Neural progenitor cell (in vitro differentiated cells): ENCODE measurements at regions not wholly inside any gene's neighbourhood (a gene's known extent, or its start where the extent isn't known, plus 50 kb on each side); places are given as distances from the start of the nearest gene placed in this dataset.

ENCODE experiments used
- DNase-seq: peaks from one replicate; pipeline ENCODE4 v3.0.0-alpha.2; 2016; ENCODE audit warnings: low spot score
- H2AFZ ChIP-seq: fragments of 200-600 bp; sonication (generic); replicated peaks from 2 replicates; pipeline ENCODE4 v1.6.1; 2016; ENCODE audit warnings: antibody characterized with exemption
- H3F3A ChIP-seq: fragments of 200-600 bp; sonication (generic); 2 replicates; pipeline ENCODE4 v1.6.1; 2016; ENCODE audit warnings: antibody characterized with exemption, low read depth
- H3K27ac ChIP-seq: fragments of 200-600 bp; sonication (generic); 2 replicates; pipeline ENCODE4 v1.5.1; 2016; ENCODE audit warnings: mild to moderate bottlenecking
- H3K27me3 ChIP-seq: fragments of 200-600 bp; sonication (generic); 2 replicates; pipeline ENCODE4 v1.6.1; 2016; ENCODE audit warnings: mild to moderate bottlenecking, moderate library complexity
- H3K36me3 ChIP-seq: fragments of 200-600 bp; sonication (generic); 2 replicates; pipeline ENCODE4 v1.5.1; 2016
- H3K4me1 ChIP-seq: fragments of 200-600 bp; sonication (generic); 2 replicates; pipeline ENCODE4 v1.6.1; 2016; ENCODE audit warnings: mixed run types
- H3K4me2 ChIP-seq: fragments of 200-600 bp; sonication (generic); 2 replicates; pipeline ENCODE4 v1.6.1; 2016
- H3K4me3 ChIP-seq: fragments of 200-600 bp; sonication (generic); 2 replicates; pipeline ENCODE4 v1.5.1; 2016
- H3K79me2 ChIP-seq: fragments of 200-600 bp; sonication (generic); 2 replicates; pipeline ENCODE4 v1.6.1; 2016; ENCODE audit warnings: low read depth
- H3K9ac ChIP-seq: fragments of 200-600 bp; sonication (generic); 2 replicates; pipeline ENCODE4 v1.6.1; 2016
- H3K9me3 ChIP-seq: fragments of 200-600 bp; sonication (generic); 2 replicates; pipeline ENCODE4 v1.5.1; 2016; ENCODE audit warnings: low read depth
- H4K20me1 ChIP-seq: fragments of 200-600 bp; sonication (generic); 2 replicates; pipeline ENCODE4 v1.6.1; 2016; ENCODE audit warnings: low read depth
- H3K27ac Mint-ChIP-seq: 3 replicates; pipeline ENCODE4 v1.8.0; 2021; ENCODE audit warnings: mixed read lengths
- H3K27me3 Mint-ChIP-seq: 2 replicates; pipeline ENCODE4 v1.8.0; 2022; ENCODE audit warnings: low read depth, mild to moderate bottlenecking, inconsistent platforms, moderate library complexity, mixed read lengths; ENCODE audit not compliant: insufficient read depth
- H3K36me3 Mint-ChIP-seq: 3 replicates; pipeline ENCODE4 v1.8.0; 2021; ENCODE audit warnings: mixed read lengths
- H3K4me1 Mint-ChIP-seq: 3 replicates; pipeline ENCODE4 v1.8.0; 2021; ENCODE audit warnings: mixed read lengths
- H3K4me3 Mint-ChIP-seq: 3 replicates; pipeline ENCODE4 v1.8.0; 2021; ENCODE audit warnings: mild to moderate bottlenecking, moderate library complexity, mixed read lengths
- H3K9me3 Mint-ChIP-seq: 3 replicates; pipeline ENCODE4 v1.8.0; 2020; ENCODE audit warnings: mixed read lengths
- EZH2 ChIP-seq: fragments of 200-600 bp; sonication (generic); IDR thresholded peaks from 2 replicates; pipeline ENCODE4 v1.6.1; 2017; ENCODE audit warnings: antibody characterized with exemption, mild to moderate bottlenecking, moderate library complexity
- EZH2phosphoT487 ChIP-seq: fragments of 200-600 bp; sonication (generic); IDR thresholded peaks from 2 replicates; pipeline ENCODE4 v1.6.1; 2017; ENCODE audit warnings: antibody characterized with exemption
- TF ChIP-seq, protein P1 (sequence below): fragments of 200-600 bp; sonication (generic); IDR thresholded peaks from 2 replicates; pipeline ENCODE4 v1.5.1; 2017; ENCODE audit warnings: antibody characterized with exemption, mild to moderate bottlenecking

DNA sequence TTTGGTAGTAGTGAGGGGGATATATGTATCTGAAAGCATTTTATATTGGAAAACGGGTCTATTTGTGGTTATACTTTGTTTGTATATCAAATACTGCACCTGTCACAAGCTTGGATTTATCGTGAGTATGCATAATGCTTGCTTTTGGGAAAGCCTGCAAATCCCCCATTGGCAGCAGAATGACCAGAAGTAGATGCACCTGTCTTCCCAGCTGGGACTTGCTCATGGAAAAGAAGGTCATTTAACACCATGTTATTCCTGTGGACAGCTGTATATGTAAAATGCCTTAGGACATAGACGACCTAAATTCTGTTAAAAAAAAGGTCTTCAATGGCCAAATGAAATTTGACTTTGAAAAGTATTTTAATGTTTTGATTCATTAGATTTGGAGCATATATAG lies 599.4 kb downstream of the XIRP2 start:
- Histone ChIP-seq H3K79me2 (no peaks in the 10 kb centered on the region), H3K27ac (no peak overlapping the region), H2AFZ (no peak overlapping the region), H3K4me2 (no peak overlapping the region), H3K9me3 (no peaks in the 10 kb centered on the region), H3K36me3 (no peaks in the 10 kb centered on the region), H3F3A (peaks cover 12% of the 10 kb centered on the region), H3K9ac (no peak overlapping the region), H3K4me3 (no peak overlapping the region), H4K20me1 (no peaks in the 10 kb centered on the region), H3K27me3 (no peaks in the 10 kb centered on the region), H3K4me1 (peaks cover 9% of the 10 kb centered on the region)
- Mint-ChIP-seq H3K4me1 (no peaks in the 10 kb centered on the region), H3K9me3 (no peaks in the 10 kb centered on the region), H3K4me3 (no peak overlapping the region), H3K27me3 (no peaks in the 10 kb centered on the region), H3K36me3 (no peaks in the 10 kb centered on the region), H3K27ac (no peak overlapping the region)
- no peak for TF ChIP-seq EZH2
- DNase-seq: no peak

DNA sequence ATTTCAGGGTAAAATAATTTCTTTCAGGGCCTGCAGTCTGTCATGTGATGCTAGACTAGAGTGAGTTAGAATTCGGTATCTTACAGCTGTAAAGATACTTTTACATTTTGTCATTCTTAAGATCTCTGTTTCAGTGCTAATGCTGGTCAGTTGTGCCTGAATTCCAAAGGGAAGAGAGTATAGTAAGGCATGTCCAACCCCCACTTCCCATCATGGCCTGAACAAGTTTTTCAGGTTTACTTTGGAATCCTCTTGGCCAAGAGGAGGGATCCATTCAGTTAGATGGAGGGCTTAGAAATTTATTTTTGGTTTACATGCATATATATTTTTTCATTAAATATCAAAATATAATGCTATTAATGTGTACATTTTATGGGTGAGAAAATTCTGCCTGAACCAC lies 596.6 kb downstream of the XIRP2 start:
- Histone ChIP-seq H3K9me3 (no peaks in the 10 kb centered on the region), H3K4me2 (no peak overlapping the region), H3K4me3 (no peak overlapping the region)

DNA sequence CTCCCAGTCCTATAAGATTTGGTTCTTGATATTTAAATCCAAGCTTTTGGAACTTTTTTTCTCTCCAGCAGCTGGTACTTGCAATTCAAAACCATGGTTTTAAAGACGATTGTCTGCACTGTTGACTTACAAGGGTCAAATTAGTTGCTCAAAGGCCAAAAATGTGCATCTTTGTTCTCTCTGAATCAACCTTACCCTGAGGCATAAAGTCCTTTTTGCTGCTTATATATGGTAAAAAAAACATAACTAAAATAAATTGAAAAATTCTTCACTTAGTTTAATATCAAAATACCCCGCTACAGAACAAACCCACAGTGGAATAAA lies 592.7 kb downstream of the XIRP2 start:
- Mint-ChIP-seq H3K4me3 (no peak overlapping the region), H3K4me1 (peaks cover 20% of the 10 kb centered on the region), H3K9me3 (no peaks in the 10 kb centered on the region), H3K27ac (no peak overlapping the region), H3K27me3 (no peaks in the 10 kb centered on the region), H3K36me3 (no peaks in the 10 kb centered on the region)
- no peak overlapping the region for H2AFZ ChIP-seq
- no peaks in the 10 kb centered on the region for H3K9me3 ChIP-seq
- H3K79me2 ChIP-seq: no peaks in the 10 kb centered on the region
- peak; percentile 17 for DNase-seq
- no peak for TF ChIP-seq EZH2phosphoT487
- TF ChIP-seq, protein P1, sequence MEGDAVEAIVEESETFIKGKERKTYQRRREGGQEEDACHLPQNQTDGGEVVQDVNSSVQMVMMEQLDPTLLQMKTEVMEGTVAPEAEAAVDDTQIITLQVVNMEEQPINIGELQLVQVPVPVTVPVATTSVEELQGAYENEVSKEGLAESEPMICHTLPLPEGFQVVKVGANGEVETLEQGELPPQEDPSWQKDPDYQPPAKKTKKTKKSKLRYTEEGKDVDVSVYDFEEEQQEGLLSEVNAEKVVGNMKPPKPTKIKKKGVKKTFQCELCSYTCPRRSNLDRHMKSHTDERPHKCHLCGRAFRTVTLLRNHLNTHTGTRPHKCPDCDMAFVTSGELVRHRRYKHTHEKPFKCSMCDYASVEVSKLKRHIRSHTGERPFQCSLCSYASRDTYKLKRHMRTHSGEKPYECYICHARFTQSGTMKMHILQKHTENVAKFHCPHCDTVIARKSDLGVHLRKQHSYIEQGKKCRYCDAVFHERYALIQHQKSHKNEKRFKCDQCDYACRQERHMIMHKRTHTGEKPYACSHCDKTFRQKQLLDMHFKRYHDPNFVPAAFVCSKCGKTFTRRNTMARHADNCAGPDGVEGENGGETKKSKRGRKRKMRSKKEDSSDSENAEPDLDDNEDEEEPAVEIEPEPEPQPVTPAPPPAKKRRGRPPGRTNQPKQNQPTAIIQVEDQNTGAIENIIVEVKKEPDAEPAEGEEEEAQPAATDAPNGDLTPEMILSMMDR: no peak
- no peak for TF ChIP-seq EZH2
- H3F3A ChIP-seq: peaks cover 5% of the 10 kb centered on the region
- no peak overlapping the region for H3K9ac ChIP-seq
- H3K36me3 ChIP-seq: no peaks in the 10 kb centered on the region
- H3K4me2 ChIP-seq: no peak overlapping the region
- peaks cover 25% of the 10 kb centered on the region for H3K4me1 ChIP-seq
- no peaks in the 10 kb centered on the region for H3K27me3 ChIP-seq
- no peak overlapping the region for H3K27ac ChIP-seq
- H3K4me3 ChIP-seq: no peak overlapping the region
- no peaks in the 10 kb centered on the region for H4K20me1 ChIP-seq

More for the DNA sequence above, 596.6 kb downstream of the XIRP2 start:
- Histone ChIP-seq H3F3A (peaks cover 12% of the 10 kb centered on the region), H4K20me1 (no peaks in the 10 kb centered on the region), H3K79me2 (no peaks in the 10 kb centered on the region), H3K27ac (peak overlapping the region; percentile 13), H3K27me3 (no peaks in the 10 kb centered on the region), H3K36me3 (no peaks in the 10 kb centered on the region), H2AFZ (no peak overlapping the region), H3K9ac (no peak overlapping the region), H3K4me1 (peaks cover 26% of the 10 kb centered on the region)
- no peak for TF ChIP-seq EZH2phosphoT487
- no peak for TF ChIP-seq EZH2
- TF ChIP-seq, protein P1: no peak
- H3K9me3 Mint-ChIP-seq: no peaks in the 10 kb centered on the region
- H3K27me3 Mint-ChIP-seq: no peaks in the 10 kb centered on the region
- no peak for DNase-seq
- no peak overlapping the region for H3K4me3 Mint-ChIP-seq
- peaks cover 11% of the 10 kb centered on the region for H3K4me1 Mint-ChIP-seq
- no peak overlapping the region for H3K27ac Mint-ChIP-seq
- H3K36me3 Mint-ChIP-seq: no peaks in the 10 kb centered on the region

DNA sequence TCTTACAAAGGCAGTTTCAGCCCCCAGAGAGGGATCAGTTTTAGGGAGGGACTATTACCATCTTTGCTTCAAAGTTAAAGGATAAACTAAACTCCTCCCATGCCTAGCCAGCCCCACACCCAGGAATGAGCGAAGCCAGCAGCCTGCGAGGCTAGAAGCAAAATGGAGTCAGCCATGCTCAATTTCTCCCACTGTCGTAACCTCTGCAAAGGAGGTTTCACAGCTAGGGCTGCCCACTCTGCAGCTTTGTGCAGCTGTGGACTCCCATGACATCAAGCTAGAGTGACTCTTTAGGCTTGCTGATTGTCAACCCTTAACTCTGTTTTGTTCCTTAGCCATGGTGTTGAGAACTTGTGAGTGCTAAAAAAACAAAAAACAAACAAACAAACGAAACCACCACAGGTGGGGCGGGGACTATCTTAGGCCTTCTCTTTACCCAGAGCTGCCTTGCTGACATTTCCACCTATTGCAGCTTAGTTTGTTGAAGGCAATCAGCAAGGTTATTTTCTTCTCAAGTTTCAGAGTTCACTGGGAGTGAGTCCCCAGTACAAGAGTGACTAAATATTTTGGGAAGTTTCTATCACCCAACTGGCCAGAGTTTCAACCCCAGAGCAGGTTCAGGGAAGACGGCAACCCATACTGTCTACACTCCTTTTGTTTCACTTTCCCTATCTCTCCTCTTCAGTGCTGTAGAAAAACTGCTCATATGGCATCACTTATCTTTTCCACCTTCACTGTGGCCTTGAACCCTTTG lies 592.1 kb downstream of the XIRP2 start:
- Histone ChIP-seq H2AFZ (peak overlapping the region; percentile 23), H3K4me1 (peaks cover 30% of the 10 kb centered on the region), H3F3A (peaks cover 5% of the 10 kb centered on the region), H3K4me3 (no peak overlapping the region), H3K4me2 (no peak overlapping the region), H3K27ac (no peak overlapping the region), H3K9me3 (no peaks in the 10 kb centered on the region), H3K36me3 (no peaks in the 10 kb centered on the region), H3K27me3 (no peaks in the 10 kb centered on the region), H4K20me1 (no peaks in the 10 kb centered on the region), H3K9ac (no peak overlapping the region), H3K79me2 (no peaks in the 10 kb centered on the region)
- Mint-ChIP-seq H3K27ac (peak overlapping the region; percentile 17), H3K9me3 (no peaks in the 10 kb centered on the region), H3K27me3 (no peaks in the 10 kb centered on the region), H3K4me1 (peaks cover 25% of the 10 kb centered on the region), H3K4me3 (no peak overlapping the region), H3K36me3 (no peaks in the 10 kb centered on the region)
- DNase-seq: no peak
- TF ChIP-seq EZH2 (no peak), EZH2phosphoT487 (no peak)
- TF ChIP-seq, protein P1: no peak
